ENCODE measurements at regions not wholly inside any gene's neighbourhood (a gene's known extent, or its start where the extent isn't known, plus 50 kb on each side); places are given as distances from the start of the nearest gene placed in this dataset.

DNA sequence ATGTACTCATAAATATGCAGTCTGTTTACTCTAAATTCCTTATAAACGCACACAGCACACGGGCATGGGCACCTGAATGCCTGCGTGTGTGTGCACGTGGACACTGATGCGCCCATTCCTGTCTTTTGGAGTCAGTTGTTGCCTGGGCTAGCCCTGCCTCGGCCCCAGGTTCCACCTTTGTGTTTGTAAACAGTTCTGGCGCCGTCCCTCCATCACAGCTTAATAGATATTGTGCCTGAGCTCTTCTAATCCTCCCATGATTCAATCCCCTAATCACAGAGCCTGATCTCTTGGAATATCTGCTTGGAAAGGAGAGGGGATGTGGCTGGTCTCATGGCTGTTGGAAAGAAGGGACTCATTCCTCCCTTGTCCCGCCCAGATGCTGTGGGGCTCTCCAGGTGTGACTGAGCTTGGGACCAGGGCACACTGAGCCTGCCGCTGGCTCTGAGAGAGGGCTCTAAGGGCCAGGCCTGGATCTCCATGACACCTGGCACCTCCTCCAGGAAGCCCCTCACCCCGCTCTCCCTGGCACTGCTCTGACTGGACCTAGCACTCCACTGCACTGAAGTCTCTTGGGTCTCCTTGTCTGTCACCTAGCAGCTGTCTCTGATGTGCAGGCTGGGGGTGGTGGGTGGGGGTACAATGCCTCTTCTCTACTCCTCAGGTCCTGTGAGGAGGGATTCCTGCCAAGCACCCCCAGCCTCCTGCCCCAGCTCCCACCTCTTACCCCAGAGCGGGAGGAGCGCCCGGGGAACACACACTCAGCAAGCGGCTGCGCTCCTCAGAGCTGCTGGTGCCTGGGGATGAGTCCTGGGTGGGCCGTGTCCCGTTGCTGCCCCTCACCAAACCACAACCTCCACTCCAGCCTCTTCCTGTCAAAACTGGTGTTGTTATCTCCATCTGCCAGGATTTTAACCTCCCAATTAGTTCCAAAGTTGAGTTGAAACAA lies 181.3 kb downstream of the INHBB start:
- TF ChIP-seq CTCF (tag by site-specific recombination; IDR thresholded peaks at IDR 0.05), result no peak
- TF ChIP-seq OVOL3 (tag by site-specific recombination; IDR thresholded peaks at IDR 0.05), result no peak
- no peak for TF ChIP-seq PRDM2 (tag by site-specific recombination; IDR thresholded peaks at IDR 0.05; ENCODE audit: borderline replicate concordance)
- TF ChIP-seq ZNF707 (tag by site-specific recombination; IDR thresholded peaks at IDR 0.05), result no peak
- no peak for TF ChIP-seq ZNF280C (tag by site-specific recombination; IDR thresholded peaks at IDR 0.05)
- no peak for TF ChIP-seq ZNF292 (tag by site-specific recombination; IDR thresholded peaks at IDR 0.05; ENCODE audit: borderline replicate concordance, low read depth)
